ENCODE measurements at regions not wholly inside any gene's neighbourhood (a gene's known extent, or its start where the extent isn't known, plus 50 kb on each side); places are given as distances from the start of the nearest gene placed in this dataset.

- TF ChIP-seq CTCF (IDR thresholded peaks at IDR 0.05; ENCODE audit: insufficient read depth, low read depth, low read length) (no peak), EZH2 (IDR thresholded peaks at IDR 0.05; ENCODE audit: insufficient read depth, low read length) (no peak)
Measured at GRCh38 chr3:127037971-127038446, 55.1 kb downstream of the PLXNA1 start.

All from astrocyte (in vitro differentiated cells and primary cell).